OCI-LY1 (cell line): ENCODE measurements at regions not wholly inside any gene's neighbourhood (a gene's known extent, or its start where the extent isn't known, plus 50 kb on each side); places are given as distances from the start of the nearest gene placed in this dataset.

Experiments used
- H2AFZ ChIP-seq: fragments of 200-600 bp; sonication (generic), shearing (Covaris generic); 2 replicates; pipeline ENCODE4 v1.6.0; 2014; ENCODE audit warnings: antibody characterized with exemption, mild to moderate bottlenecking, low read length
- H3F3A ChIP-seq: fragments of 200-600 bp; sonication (generic), shearing (Covaris generic); 2 replicates; pipeline ENCODE4 v1.6.0; 2014; ENCODE audit warnings: mild to moderate bottlenecking, antibody characterized with exemption, low read length, moderate library complexity; ENCODE audit not compliant: insufficient read depth
- H3K27ac ChIP-seq: fragments of 200-600 bp; sonication (generic); 2 replicates; pipeline ENCODE4 v1.5.1; 2014; ENCODE audit warnings: low read length, mixed run types, mild to moderate bottlenecking, low read depth; ENCODE audit not compliant: poor library complexity, severe bottlenecking
- H3K27me3 ChIP-seq: fragments of 200-600 bp; sonication (generic); 2 replicates; pipeline ENCODE4 v1.6.0; 2014; ENCODE audit warnings: antibody characterized with exemption, mild to moderate bottlenecking, low read length, moderate library complexity; ENCODE audit not compliant: insufficient read depth
- H3K36me3 ChIP-seq: fragments of 200-600 bp; sonication (generic); 2 replicates; pipeline ENCODE4 v1.6.1; 2014; ENCODE audit warnings: mild to moderate bottlenecking, antibody characterized with exemption, low read length, moderate library complexity, mixed read lengths; ENCODE audit not compliant: insufficient read depth
- H3K4me1 ChIP-seq: fragments of 200-600 bp; sonication (generic); 2 replicates; pipeline ENCODE4 v1.5.1; 2014; ENCODE audit warnings: mild to moderate bottlenecking, low read length, moderate library complexity; ENCODE audit not compliant: insufficient read depth, severe bottlenecking
- H3K4me2 ChIP-seq: fragments of 200-600 bp; sonication (generic), shearing (Covaris generic); 2 replicates; pipeline ENCODE4 v1.6.1; 2014; ENCODE audit warnings: low read length
- H3K4me3 ChIP-seq: fragments of 200-600 bp; sonication (generic); 2 replicates; pipeline ENCODE4 v1.5.1; 2014; ENCODE audit warnings: low read length, low read depth, mild to moderate bottlenecking, mixed read lengths; ENCODE audit not compliant: poor library complexity, severe bottlenecking
- H3K79me2 ChIP-seq: fragments of 200-600 bp; shearing (Covaris generic); 2 replicates; pipeline ENCODE4 v1.6.1; 2016; ENCODE audit warnings: mixed run types, low read length, mixed read lengths; ENCODE audit not compliant: insufficient read depth
- H3K9ac ChIP-seq: fragments of 200-600 bp; sonication (generic), shearing (Covaris generic); 2 replicates; pipeline ENCODE4 v1.6.1; 2014; ENCODE audit warnings: mild to moderate bottlenecking, low read length, mixed read lengths
- H3K9me2 ChIP-seq: fragments of 200-600 bp; sonication (generic), shearing (Covaris generic); 2 replicates; pipeline ENCODE4 v1.6.1; 2014; ENCODE audit warnings: low read depth, mild to moderate bottlenecking, low read length, mixed read lengths
- H3K9me3 ChIP-seq: fragments of 200-600 bp; shearing (Covaris generic); 2 replicates; pipeline ENCODE4 v1.6.1; 2014; ENCODE audit warnings: low read length, mixed read lengths
- H4K20me1 ChIP-seq: fragments of 200-600 bp; sonication (generic), shearing (Covaris generic); 2 replicates; pipeline ENCODE4 v1.6.0; 2016; ENCODE audit warnings: mild to moderate bottlenecking, low read length; ENCODE audit not compliant: insufficient read depth
- EZH2 ChIP-seq: fragments of 200-600 bp; sonication (generic), shearing (Covaris generic); IDR thresholded peaks from 2 replicates; pipeline ENCODE4 v1.8.0; 2017; ENCODE audit warnings: borderline replicate concordance, mixed run types, mild to moderate bottlenecking, antibody characterized with exemption, low read length, moderate library complexity, mixed read lengths
- TF ChIP-seq, protein P1 (sequence below): fragments of 200-600 bp; sonication (generic), shearing (Covaris generic); IDR thresholded peaks from 2 replicates; pipeline ENCODE4 v1.5.1; 2017; ENCODE audit warnings: mild to moderate bottlenecking, antibody characterized with exemption, low read length, moderate library complexity, mixed read lengths

DNA sequence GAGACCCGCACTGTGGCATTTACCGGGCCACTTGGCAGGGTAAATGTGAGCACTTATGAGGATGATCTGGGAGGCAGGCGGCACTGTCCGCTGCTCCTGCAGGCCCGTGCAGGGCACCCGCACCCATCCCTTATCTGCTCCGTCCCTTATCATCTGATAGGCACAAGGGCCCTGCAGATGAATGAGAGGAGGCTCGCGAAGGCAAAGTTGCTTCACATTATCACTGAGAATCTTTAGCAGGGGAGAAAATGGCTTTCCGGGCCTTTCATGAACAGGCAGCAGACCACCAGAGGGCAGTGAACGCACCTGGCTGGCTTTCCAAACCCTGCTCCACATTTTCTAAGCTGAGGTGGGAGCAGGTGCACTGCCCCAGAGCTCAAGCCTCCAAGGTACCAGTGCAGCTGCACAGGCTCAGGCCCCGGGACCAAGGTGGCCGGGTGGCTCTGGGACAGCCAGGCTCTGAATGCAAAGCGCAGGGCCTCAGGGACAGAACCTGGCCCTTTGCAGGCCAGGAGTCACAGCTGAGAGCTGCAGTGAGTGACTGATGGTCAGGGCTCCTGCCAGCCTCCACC is 165.6 kb downstream of the SHANK2 start:
- H3K27ac ChIP-seq, result no peak overlapping the region
- H3K9me3 ChIP-seq, result no peaks in the 10 kb centered on the region
- H3K4me2 ChIP-seq, result no peak overlapping the region
- no peak overlapping the region for H2AFZ ChIP-seq
- no peak overlapping the region for H3K4me3 ChIP-seq
- TF ChIP-seq EZH2, result no peak
- TF ChIP-seq, protein P1, sequence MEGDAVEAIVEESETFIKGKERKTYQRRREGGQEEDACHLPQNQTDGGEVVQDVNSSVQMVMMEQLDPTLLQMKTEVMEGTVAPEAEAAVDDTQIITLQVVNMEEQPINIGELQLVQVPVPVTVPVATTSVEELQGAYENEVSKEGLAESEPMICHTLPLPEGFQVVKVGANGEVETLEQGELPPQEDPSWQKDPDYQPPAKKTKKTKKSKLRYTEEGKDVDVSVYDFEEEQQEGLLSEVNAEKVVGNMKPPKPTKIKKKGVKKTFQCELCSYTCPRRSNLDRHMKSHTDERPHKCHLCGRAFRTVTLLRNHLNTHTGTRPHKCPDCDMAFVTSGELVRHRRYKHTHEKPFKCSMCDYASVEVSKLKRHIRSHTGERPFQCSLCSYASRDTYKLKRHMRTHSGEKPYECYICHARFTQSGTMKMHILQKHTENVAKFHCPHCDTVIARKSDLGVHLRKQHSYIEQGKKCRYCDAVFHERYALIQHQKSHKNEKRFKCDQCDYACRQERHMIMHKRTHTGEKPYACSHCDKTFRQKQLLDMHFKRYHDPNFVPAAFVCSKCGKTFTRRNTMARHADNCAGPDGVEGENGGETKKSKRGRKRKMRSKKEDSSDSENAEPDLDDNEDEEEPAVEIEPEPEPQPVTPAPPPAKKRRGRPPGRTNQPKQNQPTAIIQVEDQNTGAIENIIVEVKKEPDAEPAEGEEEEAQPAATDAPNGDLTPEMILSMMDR, result peak; percentile 49
- no peaks in the 10 kb centered on the region for H4K20me1 ChIP-seq
- H3K4me1 ChIP-seq, result no peaks in the 10 kb centered on the region
- no peaks in the 10 kb centered on the region for H3K27me3 ChIP-seq
- no peak overlapping the region for H3K9ac ChIP-seq
- no peaks in the 10 kb centered on the region for H3K9me2 ChIP-seq
- no peaks in the 10 kb centered on the region for H3F3A ChIP-seq
- no peaks in the 10 kb centered on the region for H3K79me2 ChIP-seq
- no peaks in the 10 kb centered on the region for H3K36me3 ChIP-seq

DNA sequence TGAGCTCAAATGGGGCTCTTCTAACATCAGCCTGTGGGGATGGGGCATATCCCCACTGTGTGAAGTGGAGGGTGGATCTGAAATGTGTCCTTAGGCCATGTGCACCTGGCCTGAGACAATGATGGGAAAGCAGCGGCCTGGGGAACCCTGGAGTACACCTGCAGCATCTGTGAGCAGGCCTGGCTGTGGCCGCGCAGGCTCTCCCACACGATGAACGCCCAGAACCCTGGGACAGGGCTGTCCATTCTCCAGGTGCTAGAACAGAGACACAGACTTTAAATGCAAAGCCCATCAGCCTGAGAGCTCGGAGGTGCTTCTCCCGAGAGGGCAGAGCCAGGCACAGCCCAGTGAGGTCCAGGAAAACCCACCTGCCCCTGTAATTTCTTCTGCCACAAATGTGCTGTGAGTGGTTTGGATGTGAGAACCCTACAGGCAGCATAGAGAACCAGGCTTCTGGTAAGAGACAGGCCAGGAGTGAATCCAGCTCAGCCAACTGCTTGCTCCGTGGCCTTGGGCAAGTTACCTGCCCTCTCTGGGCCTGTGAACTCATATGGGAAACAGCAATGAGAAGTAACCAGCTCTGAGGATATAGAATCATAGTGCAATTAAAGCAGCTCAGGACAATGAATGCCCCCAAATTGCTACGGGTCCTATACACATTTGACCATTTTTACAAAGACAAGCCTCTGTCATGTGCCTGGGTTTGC is 167.9 kb downstream of the SHANK2 start:
- no peak for TF ChIP-seq EZH2
- TF ChIP-seq, protein P1, result no peak
- H3K4me3 ChIP-seq, result no peak overlapping the region

DNA sequence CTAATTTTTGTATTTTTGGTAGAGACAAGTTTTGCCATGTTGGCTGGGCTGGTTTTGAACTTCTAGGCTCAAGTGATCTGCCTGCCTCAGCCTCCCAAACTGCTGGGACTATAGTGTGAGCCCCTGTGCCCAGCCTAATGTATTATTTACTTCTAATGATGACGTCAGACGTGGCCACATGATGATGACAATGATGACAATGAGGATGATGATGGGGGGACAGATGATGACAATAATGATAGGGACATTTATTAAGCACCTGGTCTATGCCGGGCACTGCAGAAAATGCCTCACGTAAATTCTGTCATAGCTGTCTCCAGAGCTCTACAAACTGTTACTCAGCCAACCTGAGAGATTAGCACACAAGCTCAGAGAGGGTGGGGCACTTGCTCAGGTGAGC is 169.3 kb downstream of the SHANK2 start:
- Histone ChIP-seq H3K4me3 (no peak overlapping the region), H3K9me2 (no peaks in the 10 kb centered on the region), H3K4me1 (no peaks in the 10 kb centered on the region), H4K20me1 (no peaks in the 10 kb centered on the region), H3K4me2 (no peak overlapping the region), H3K27ac (no peak overlapping the region), H3K9ac (no peak overlapping the region), H3K27me3 (no peaks in the 10 kb centered on the region), H3K36me3 (no peaks in the 10 kb centered on the region), H3F3A (no peaks in the 10 kb centered on the region), H3K79me2 (no peaks in the 10 kb centered on the region), H2AFZ (no peak overlapping the region), H3K9me3 (no peaks in the 10 kb centered on the region)
- TF ChIP-seq, protein P1, result no peak
- TF ChIP-seq EZH2, result no peak

More for the DNA sequence above, 167.9 kb downstream of the SHANK2 start:
- Histone ChIP-seq H3K27ac (no peak overlapping the region), H3K27me3 (no peaks in the 10 kb centered on the region), H3F3A (no peaks in the 10 kb centered on the region), H3K9me2 (no peaks in the 10 kb centered on the region), H3K9me3 (no peaks in the 10 kb centered on the region), H3K4me1 (no peaks in the 10 kb centered on the region), H3K36me3 (no peaks in the 10 kb centered on the region), H3K79me2 (no peaks in the 10 kb centered on the region), H3K9ac (no peak overlapping the region), H3K4me2 (no peak overlapping the region), H2AFZ (no peak overlapping the region), H4K20me1 (no peaks in the 10 kb centered on the region)
